ENCODE measurements at regions not wholly inside any gene's neighbourhood (a gene's known extent, or its start where the extent isn't known, plus 50 kb on each side); places are given as distances from the start of the nearest gene placed in this dataset.

GRCh38 chr2:146260551-146260950, 1584.3 kb upstream of the ACVR2A start:
- H3K4me3 ChIP-seq (ENCODE audit: low read depth, low read length): no peak overlapping the region
- DNase-seq (ENCODE audit: low read depth): no peak
- TF ChIP-seq, protein P1, sequence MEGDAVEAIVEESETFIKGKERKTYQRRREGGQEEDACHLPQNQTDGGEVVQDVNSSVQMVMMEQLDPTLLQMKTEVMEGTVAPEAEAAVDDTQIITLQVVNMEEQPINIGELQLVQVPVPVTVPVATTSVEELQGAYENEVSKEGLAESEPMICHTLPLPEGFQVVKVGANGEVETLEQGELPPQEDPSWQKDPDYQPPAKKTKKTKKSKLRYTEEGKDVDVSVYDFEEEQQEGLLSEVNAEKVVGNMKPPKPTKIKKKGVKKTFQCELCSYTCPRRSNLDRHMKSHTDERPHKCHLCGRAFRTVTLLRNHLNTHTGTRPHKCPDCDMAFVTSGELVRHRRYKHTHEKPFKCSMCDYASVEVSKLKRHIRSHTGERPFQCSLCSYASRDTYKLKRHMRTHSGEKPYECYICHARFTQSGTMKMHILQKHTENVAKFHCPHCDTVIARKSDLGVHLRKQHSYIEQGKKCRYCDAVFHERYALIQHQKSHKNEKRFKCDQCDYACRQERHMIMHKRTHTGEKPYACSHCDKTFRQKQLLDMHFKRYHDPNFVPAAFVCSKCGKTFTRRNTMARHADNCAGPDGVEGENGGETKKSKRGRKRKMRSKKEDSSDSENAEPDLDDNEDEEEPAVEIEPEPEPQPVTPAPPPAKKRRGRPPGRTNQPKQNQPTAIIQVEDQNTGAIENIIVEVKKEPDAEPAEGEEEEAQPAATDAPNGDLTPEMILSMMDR (conservative IDR thresholded peaks at IDR 0.05; ENCODE audit: low read depth, low read length): no peak

DNA sequence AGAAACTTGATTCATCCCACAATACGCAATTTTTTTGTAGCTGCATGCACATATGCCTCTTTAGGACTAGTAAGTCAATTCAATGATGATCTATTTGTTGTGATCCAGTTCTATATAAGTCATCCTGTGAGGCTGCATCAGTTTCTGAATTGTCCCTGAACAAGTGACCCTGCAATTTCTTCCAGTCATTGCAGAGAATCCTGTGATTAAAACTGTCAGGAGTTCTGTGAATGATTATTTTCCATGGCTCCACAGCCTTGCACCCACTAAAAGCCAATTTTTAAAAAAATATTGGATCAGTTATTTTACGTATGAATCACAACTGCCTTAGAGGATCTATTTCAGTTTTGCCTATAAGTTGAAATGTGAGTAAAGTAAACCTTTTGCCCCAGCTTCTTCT, 1585.0 kb upstream of the ACVR2A start:
- TF ChIP-seq, protein P1 (conservative IDR thresholded peaks at IDR 0.05; ENCODE audit: low read depth, low read length): no peak
- no peak overlapping the region for H3K4me3 ChIP-seq (ENCODE audit: low read depth, low read length)
- no peak for DNase-seq (ENCODE audit: low read depth)

GRCh38 chr2:146258071-146258470, 1586.8 kb upstream of the ACVR2A start:
- DNase-seq (ENCODE audit: low read depth): no peak
- no peak overlapping the region for H3K4me3 ChIP-seq (ENCODE audit: low read depth, low read length)
- TF ChIP-seq, protein P1 (conservative IDR thresholded peaks at IDR 0.05; ENCODE audit: low read depth, low read length): no peak

DNA sequence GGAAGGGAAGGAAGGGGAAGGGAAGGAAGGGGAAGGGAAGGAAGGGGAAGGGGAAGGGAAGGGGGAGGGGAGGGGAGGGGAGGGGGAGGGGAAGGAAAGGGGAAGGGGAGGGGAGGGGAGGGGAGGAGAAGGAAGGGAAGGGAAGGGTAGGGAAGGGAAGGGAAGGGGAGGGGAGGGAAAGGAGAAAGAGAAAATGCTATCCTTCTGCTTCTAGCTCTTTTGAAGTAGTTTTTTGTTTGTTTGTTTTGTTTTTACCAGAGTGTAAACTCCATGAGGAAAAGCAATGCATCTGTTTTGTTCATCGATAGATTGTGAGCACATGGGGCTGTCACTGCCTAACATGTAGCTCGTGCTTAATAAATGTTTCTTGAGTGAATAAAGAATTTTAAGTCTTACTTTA, 1592.7 kb upstream of the ACVR2A start:
- no peak overlapping the region for H3K4me3 ChIP-seq (ENCODE audit: low read depth, low read length)
- TF ChIP-seq, protein P1 (conservative IDR thresholded peaks at IDR 0.05; ENCODE audit: low read depth, low read length): no peak
- no peak for DNase-seq (ENCODE audit: low read depth)

- TF ChIP-seq, protein P1 (conservative IDR thresholded peaks at IDR 0.05; ENCODE audit: low read depth, low read length): no peak
- H3K4me3 ChIP-seq (ENCODE audit: low read depth, low read length): no peak overlapping the region
- no peak for DNase-seq (ENCODE audit: low read depth)
Measured at GRCh38 chr2:146251328-146251727, 1593.5 kb upstream of the ACVR2A start.

DNA sequence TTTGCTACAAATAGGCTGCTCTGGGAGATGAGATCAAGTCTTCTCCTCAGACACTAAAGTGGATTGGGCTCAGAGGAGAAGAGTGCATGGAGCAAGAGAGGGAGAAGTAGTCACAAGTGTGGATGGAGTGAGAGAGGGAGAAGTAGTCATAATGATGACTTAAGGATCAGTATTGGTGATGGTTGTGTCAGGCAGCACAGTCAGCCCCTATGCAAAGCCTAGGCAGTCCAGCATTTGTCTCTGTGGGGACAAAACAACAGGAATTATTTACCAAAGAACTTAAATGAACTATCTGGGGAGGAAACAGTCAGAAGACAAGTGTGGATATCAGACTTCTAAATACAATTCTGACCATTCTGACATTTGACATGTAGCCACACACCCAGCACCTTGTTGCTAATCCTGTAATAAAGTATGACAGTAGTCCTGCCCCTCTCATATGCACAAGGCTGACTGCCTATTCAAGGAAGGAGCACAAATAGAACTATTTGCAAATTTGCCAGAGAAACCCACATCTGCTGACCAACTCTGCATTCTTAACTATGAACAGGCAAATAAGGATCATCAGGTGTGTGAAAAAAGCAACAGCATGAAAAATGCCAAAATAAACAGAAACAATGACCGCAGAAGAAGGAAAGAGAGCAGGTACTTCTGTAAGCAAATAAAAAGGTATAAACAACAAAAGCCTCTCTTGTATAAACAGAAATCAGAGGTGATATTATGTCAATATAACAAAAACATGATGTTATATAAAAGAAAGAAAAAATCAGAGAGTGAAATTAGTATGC, 1597.9 kb upstream of the ACVR2A start:
- no peak for DNase-seq (ENCODE audit: low read depth)
- TF ChIP-seq, protein P1 (conservative IDR thresholded peaks at IDR 0.05; ENCODE audit: low read depth, low read length): no peak
- H3K4me3 ChIP-seq (ENCODE audit: low read depth, low read length): no peak overlapping the region
